K562 (cell line): ENCODE measurements at regions not wholly inside any gene's neighbourhood (a gene's known extent, or its start where the extent isn't known, plus 50 kb on each side); places are given as distances from the start of the nearest gene placed in this dataset.

ENCODE experiments used
- ATAC-seq: fragments of 200-7000 bp; cut with Tn5 transposase; 3 replicates; pipeline ENCODE4 v1.9.1; 2020; ENCODE audit warnings: moderate library complexity
- BruUV-seq: library from RNA; stranded (reverse); fragments of 400-500 nt; replicated peaks from 2 replicates; lab custom pipeline; 2021; lab: Mats Ljungman, UMichigan
- CTCF ChIA-PET: fragments of 300-600 bp; formaldehyde crosslinking; extraction: SDS; loops from one replicate; lab custom pipeline; 2021; ENCODE audit warnings: low intra/inter-chr PET ratio; lab: Yijun Ruan, JAX
- POLR2A ChIA-PET: fragments of 300-600, 350-650 bp; sonication (Branson Sonifier 250); formaldehyde crosslinking; extraction: SDS; loops from one replicate; lab custom pipeline; 2021; ENCODE audit warnings: antibody characterized with exemption, inconsistent platforms; lab: Yijun Ruan, JAX
- DNase-seq, 4 experiments: peaks; one replicate each; pipeline versions ENCODE4 v3.0.0 to v3.0.0-alpha.2; 2011 to 2018; ENCODE audit warnings: low spot score in 3 of 4, mixed read lengths in 3 of 4; ENCODE audit errors: extremely low read depth in 1 of 4
- FAIRE-seq: peaks from 2 replicates; lab custom pipeline; 2011; peaks lifted over from hg19 to GRCh38; lab: Jason Lieb, UNC
- H2AFZ ChIP-seq: 2 replicates; pipeline ENCODE4 v1.6.0; 2011; ENCODE audit warnings: low read depth, low read length, control low read depth, inconsistent platforms
- H3K27ac ChIP-seq: fragments of 200-600 bp; 3 replicates; pipeline ENCODE4 v1.8.0; 2011; ENCODE audit warnings: low read depth, mild to moderate bottlenecking, control low read depth, inconsistent platforms, low read length, moderate library complexity, mixed read lengths; ENCODE audit errors: extremely low read depth
- H3K27me3 ChIP-seq, 2 experiments: fragments of 300-600 bp in 1 of 2; 2 replicates in 1 of 2; 3 replicates in 1 of 2; pipeline versions ENCODE4 v1.6.0 to v1.8.0; 2011; ENCODE audit warnings: inconsistent platforms in 2 of 2, low read length in 2 of 2, mild to moderate bottlenecking in 1 of 2, mixed read lengths in 1 of 2, moderate library complexity in 1 of 2; ENCODE audit not compliant: control insufficient read depth in 2 of 2, insufficient read depth in 2 of 2
- H3K36me3 ChIP-seq: fragments of 300-600 bp; 3 replicates; pipeline ENCODE4 v1.8.0; 2011; ENCODE audit warnings: mild to moderate bottlenecking, low read length, inconsistent platforms; ENCODE audit not compliant: control insufficient read depth, insufficient read depth
- H3K4me1 ChIP-seq, 2 experiments: fragments of 200-600 bp in 1 of 2; replicated peaks in 1 of 2; 2 replicates in 1 of 2; 3 replicates in 1 of 2; pipeline versions ENCODE4 v1.5.1 to v1.8.0; 2011; ENCODE audit warnings: inconsistent platforms in 2 of 2, low read length in 2 of 2, mild to moderate bottlenecking in 1 of 2, mixed read lengths in 1 of 2, moderate library complexity in 1 of 2; ENCODE audit not compliant: control insufficient read depth in 2 of 2, insufficient read depth in 2 of 2
- H3K4me2 ChIP-seq: 2 replicates; pipeline ENCODE4 v1.6.1; 2011; ENCODE audit warnings: low read length, control low read depth, inconsistent platforms, mixed read lengths; ENCODE audit not compliant: insufficient read depth
- H3K4me3 ChIP-seq: fragments of 200-600 bp; sonication (generic), shearing (Covaris generic); 2 replicates; pipeline ENCODE4 v1.5.1; 2016; ENCODE audit warnings: control low read depth, inconsistent platforms
- H3K79me2 ChIP-seq: fragments of 200-600 bp; 3 replicates; pipeline ENCODE4 v1.8.0; 2011; ENCODE audit warnings: low read length, inconsistent platforms; ENCODE audit not compliant: control insufficient read depth, insufficient read depth
- H3K9ac ChIP-seq, 2 experiments: 2 replicates each; pipeline versions ENCODE4 v1.6.0 to v1.6.1; 2011; ENCODE audit warnings: low read depth in 2 of 2, low read length in 2 of 2, control low read depth in 1 of 2, inconsistent platforms in 1 of 2, mild to moderate bottlenecking in 1 of 2, mixed read lengths in 1 of 2; ENCODE audit not compliant: insufficient read depth in 1 of 2
- H3K9me1 ChIP-seq: one replicate; pipeline ENCODE4 v1.6.0; 2011; ENCODE audit warnings: inconsistent platforms, mild to moderate bottlenecking, low read length, moderate library complexity; ENCODE audit not compliant: control insufficient read depth, insufficient read depth
- H3K9me3 ChIP-seq: replicated peaks from 2 replicates; pipeline ENCODE4 v1.5.1; 2011; ENCODE audit warnings: low read depth, low read length, inconsistent platforms; ENCODE audit not compliant: control insufficient read depth, insufficient read depth
- H4K20me1 ChIP-seq: replicated peaks from 2 replicates; pipeline ENCODE4 v1.6.1; 2011; ENCODE audit warnings: low read length, inconsistent platforms, mixed read lengths; ENCODE audit not compliant: control insufficient read depth, insufficient read depth
- CBX5 ChIP-seq: IDR thresholded peaks from 2 replicates; pipeline ENCODE4 v1.6.1; 2014; ENCODE audit warnings: low read depth, borderline replicate concordance
- GABPA ChIP-seq: fragments of 200-800 bp; sonication (Bioruptor generic); conservative IDR thresholded peaks from 2 replicates; pipeline ENCODE4 v1.6.1; 2016; ENCODE audit warnings: low read depth, missing genetic modification characterization, missing compliant biosample characterization
- GATAD2B ChIP-seq: fragments of 450-650 bp; IDR thresholded peaks from 2 replicates; pipeline ENCODE4 v1.6.1; 2017; ENCODE audit warnings: mild to moderate bottlenecking, borderline replicate concordance
- MIER1 ChIP-seq: fragments of 450-650 bp; IDR thresholded peaks from 2 replicates; pipeline ENCODE4 v1.6.1; 2016; ENCODE audit warnings: antibody characterized with exemption, mild to moderate bottlenecking, low read depth
- NBN ChIP-seq: fragments of 450-650 bp; IDR thresholded peaks from 2 replicates; pipeline ENCODE4 v1.6.1; 2016; ENCODE audit warnings: low read depth, mild to moderate bottlenecking
- ZNF174 ChIP-seq: fragments of 250-450 bp; sonication (Bioruptor Pico); IDR thresholded peaks from 2 replicates; pipeline ENCODE4 v1.4.0; 2020; ENCODE audit warnings: mild to moderate bottlenecking
- ZNF445 ChIP-seq: fragments of 250-450 bp; sonication (Bioruptor Pico); IDR thresholded peaks from 2 replicates; pipeline ENCODE4 v1.4.0; 2020; ENCODE audit warnings: low read depth, mild to moderate bottlenecking, moderate library complexity
- WGBS: fragments of 100-300 bp; shearing (Covaris generic); methylation state at CpG from one replicate; pipeline ENCODE4 v1.1.6; 2016; ENCODE audit warnings: low coverage, mixed read lengths; ENCODE audit not compliant: insufficient coverage; ENCODE audit errors: missing lambda C conversion rate; 5-methylcytosine and 5-hydroxymethylcytosine counted together
- in situ Hi-C: fragments of 300-500 bp; cut with MboI; formaldehyde crosslinking; loops from 4 replicates; pipeline ENCODE4 v1.15.0; 2018; ENCODE audit warnings: inconsistent platforms, mixed read lengths
- intact Hi-C: fragments of 100-400 bp; cut with micrococcal nuclease; formaldehyde crosslinking; loops from 2 replicates; pipeline ENCODE4 v1.14.2; 2022

GRCh38 chr17:53353919-53354351 lies 468.8 kb upstream of the KIF2B start:
- no peaks in the 10 kb centered on the region for H3K9me1 ChIP-seq
- intact Hi-C loops, result no loop called here
- H3K9ac ChIP-seq, result no peak overlapping the region
- no TSS peak for BruUV-seq
- no peaks in the 10 kb centered on the region for H3K79me2 ChIP-seq
- ChIA-PET CTCF (no interaction called here), POLR2A (no interaction called here)
- no peak overlapping the region for H2AFZ ChIP-seq
- no peaks in the 10 kb centered on the region for H3K4me1 ChIP-seq
- ATAC-seq (no peak), DNase-seq (no peak), FAIRE-seq (no peak)
- H3K27me3 ChIP-seq, result no peaks in the 10 kb centered on the region
- H3K4me3 ChIP-seq, result no peak overlapping the region
- H3K9me3 ChIP-seq, result no peaks in the 10 kb centered on the region
- no peak for TF ChIP-seq ZNF445 (CRISPR knock-in tag)
- WGBS, result 0% methylated on average over 3 of the region's 3 CpGs
- no peak overlapping the region for H3K27ac ChIP-seq
- no peaks in the 10 kb centered on the region for H3K36me3 ChIP-seq
- no peak overlapping the region for H3K4me2 ChIP-seq
- in situ Hi-C loops, result no loop called here
- H4K20me1 ChIP-seq, result no peaks in the 10 kb centered on the region

- Histone ChIP-seq H3K9ac (no peak overlapping the region), H3K79me2 (no peaks in the 10 kb centered on the region), H3K27me3 (no peaks in the 10 kb centered on the region), H2AFZ (no peak overlapping the region), H3K4me2 (no peak overlapping the region), H4K20me1 (no peaks in the 10 kb centered on the region), H3K27ac (no peak overlapping the region), H3K4me1 (no peaks in the 10 kb centered on the region), H3K4me3 (no peak overlapping the region), H3K9me1 (no peaks in the 10 kb centered on the region), H3K36me3 (no peaks in the 10 kb centered on the region), H3K9me3 (0 out of 2 replicates have a peak, but pooled peaks cover 2% of the 10 kb centered on the region)
- BruUV-seq, result no TSS peak
- DNase-seq (no peak), ATAC-seq (no peak), FAIRE-seq (no peak)
- 0% methylated on average over 1 of the region's 1 CpG for WGBS
- in situ Hi-C loops (no loop called here), intact Hi-C loops (no loop called here)
- ChIA-PET POLR2A (no interaction called here), CTCF (no interaction called here)
- no peak for TF ChIP-seq NBN
- no peak for TF ChIP-seq GABPA (tag)
- TF ChIP-seq MIER1, result no peak
- no peak for TF ChIP-seq CBX5
- TF ChIP-seq GATAD2B, result no peak
- TF ChIP-seq ZNF174 (CRISPR knock-in tag), result no peak
Measured at GRCh38 chr17:53344778-53345177, 477.9 kb upstream of the KIF2B start.
